ENCODE measurements at regions not wholly inside any gene's neighbourhood (a gene's known extent, or its start where the extent isn't known, plus 50 kb on each side); places are given as distances from the start of the nearest gene placed in this dataset.

GRCh38 chr2:180583441-180584140 is 396.8 kb upstream of the UBE2E3 start:
- no peak for TF ChIP-seq CTCF (IDR thresholded peaks at IDR 0.05)
- no peak overlapping the region for H3K27ac ChIP-seq
- no peak overlapping the region for H2AFZ ChIP-seq
- H3K4me3 ChIP-seq (ENCODE audit: low read depth, low read length), result no peak overlapping the region
- H3K4me1 ChIP-seq, result no peaks in the 10 kb centered on the region
- H3K9me3 ChIP-seq (ENCODE audit: control insufficient read depth, low read length), result no peaks in the 10 kb centered on the region
- H3K27me3 ChIP-seq (ENCODE audit: control insufficient read depth, insufficient read depth, low read length), result no peaks in the 10 kb centered on the region
- no peaks in the 10 kb centered on the region for H3K79me2 ChIP-seq
- no peak overlapping the region for H3K9ac ChIP-seq
- H3K36me3 ChIP-seq (ENCODE audit: control insufficient read depth, insufficient read depth, low read length), result no peaks in the 10 kb centered on the region
- H3K4me2 ChIP-seq (ENCODE audit: low read length), result no peak overlapping the region

GRCh38 chr2:180579388-180579787 is 401.0 kb upstream of the UBE2E3 start:
- no peak for TF ChIP-seq CTCF (IDR thresholded peaks at IDR 0.05)
- no peak overlapping the region for H3K4me3 ChIP-seq (ENCODE audit: low read depth, low read length)
- no peak overlapping the region for H3K9ac ChIP-seq
- H3K79me2 ChIP-seq, result no peaks in the 10 kb centered on the region
- no peak overlapping the region for H2AFZ ChIP-seq
- H3K9me3 ChIP-seq (ENCODE audit: control insufficient read depth, low read length), result no peaks in the 10 kb centered on the region
- H3K4me2 ChIP-seq (ENCODE audit: low read length), result no peak overlapping the region
- no peaks in the 10 kb centered on the region for H3K4me1 ChIP-seq
- no peaks in the 10 kb centered on the region for H3K27me3 ChIP-seq (ENCODE audit: control insufficient read depth, insufficient read depth, low read length)
- H3K27ac ChIP-seq, result no peak overlapping the region
- H3K36me3 ChIP-seq (ENCODE audit: control insufficient read depth, insufficient read depth, low read length), result no peaks in the 10 kb centered on the region

- no peaks in the 10 kb centered on the region for H3K9me3 ChIP-seq (ENCODE audit: control insufficient read depth, low read length)
- no peaks in the 10 kb centered on the region for H3K4me1 ChIP-seq
- H3K27ac ChIP-seq, result no peak overlapping the region
- TF ChIP-seq CTCF (IDR thresholded peaks at IDR 0.05), result no peak
- H3K27me3 ChIP-seq (ENCODE audit: control insufficient read depth, insufficient read depth, low read length), result no peaks in the 10 kb centered on the region
- H3K9ac ChIP-seq, result no peak overlapping the region
- no peaks in the 10 kb centered on the region for H3K36me3 ChIP-seq (ENCODE audit: control insufficient read depth, insufficient read depth, low read length)
- no peak overlapping the region for H2AFZ ChIP-seq
- no peaks in the 10 kb centered on the region for H3K79me2 ChIP-seq
- no peak overlapping the region for H3K4me2 ChIP-seq (ENCODE audit: low read length)
- no peak overlapping the region for H3K4me3 ChIP-seq (ENCODE audit: low read depth, low read length)
These were observed 402.0 kb upstream of the UBE2E3 start for GRCh38 chr2:180578441-180578840.

GRCh38 chr2:180577567-180577966 is 402.8 kb upstream of the UBE2E3 start:
- Histone ChIP-seq H3K27ac (no peak overlapping the region), H3K4me2 (ENCODE audit: low read length) (no peak overlapping the region), H3K27me3 (ENCODE audit: control insufficient read depth, insufficient read depth, low read length) (no peaks in the 10 kb centered on the region), H2AFZ (no peak overlapping the region), H3K4me3 (ENCODE audit: low read depth, low read length) (no peak overlapping the region), H3K9ac (no peak overlapping the region), H3K4me1 (no peaks in the 10 kb centered on the region), H3K9me3 (ENCODE audit: control insufficient read depth, low read length) (no peaks in the 10 kb centered on the region), H3K79me2 (no peaks in the 10 kb centered on the region), H3K36me3 (ENCODE audit: control insufficient read depth, insufficient read depth, low read length) (no peaks in the 10 kb centered on the region)
- TF ChIP-seq CTCF (IDR thresholded peaks at IDR 0.05), result no peak

- Histone ChIP-seq H3K27ac (no peak overlapping the region), H3K27me3 (ENCODE audit: control insufficient read depth, insufficient read depth, low read length) (no peaks in the 10 kb centered on the region), H3K9me3 (ENCODE audit: control insufficient read depth, low read length) (no peaks in the 10 kb centered on the region), H3K4me3 (ENCODE audit: low read depth, low read length) (no peak overlapping the region), H3K4me1 (no peaks in the 10 kb centered on the region), H3K9ac (no peak overlapping the region), H2AFZ (no peak overlapping the region), H3K4me2 (ENCODE audit: low read length) (no peak overlapping the region), H3K79me2 (no peaks in the 10 kb centered on the region), H3K36me3 (ENCODE audit: control insufficient read depth, insufficient read depth, low read length) (no peaks in the 10 kb centered on the region)
- TF ChIP-seq CTCF (IDR thresholded peaks at IDR 0.05), result no peak
These were observed 406.5 kb upstream of the UBE2E3 start for GRCh38 chr2:180573951-180574350.

Measured in parathyroid adenoma (tissue), 2 donors.